HG03442 (cell line): ENCODE measurements at regions not wholly inside any gene's neighbourhood (a gene's known extent, or its start where the extent isn't known, plus 50 kb on each side); places are given as distances from the start of the nearest gene placed in this dataset.
"Not testable (repeated sequence)": the region's sequence is repeated elsewhere in the genome, so short reads cannot be mapped to it uniquely, and the experiment has no call there.

Experiments used
- ATAC-seq: cut with Tn5 transposase; IDR thresholded peaks from one replicate; pipeline ENCODE4 v1.9.1; 2021; ENCODE audit warnings: mild to moderate bottlenecking, moderate library complexity; ENCODE audit not compliant: unreplicated experiment

- no peak for ATAC-seq
Observed at GRCh38 chr10:28137907-28138880, 139.3 kb upstream of the ODAD2 start.

GRCh38 chr10:28135258-28135657 lies 136.4 kb upstream of the ODAD2 start:
- ATAC-seq: no peak

- ATAC-seq: no peak
Observed at GRCh38 chr10:28130267-28130666, 131.4 kb upstream of the ODAD2 start.

- no peak for ATAC-seq
Observed at GRCh38 chr10:28127881-28128280, 129.0 kb upstream of the ODAD2 start.

- no peak for ATAC-seq
Observed at GRCh38 chr10:28125701-28126100, 126.8 kb upstream of the ODAD2 start.

GRCh38 chr10:28120795-28121194 lies 121.9 kb upstream of the ODAD2 start:
- no peak for ATAC-seq

GRCh38 chr10:28120043-28120749 lies 121.3 kb upstream of the ODAD2 start:
- no peak for ATAC-seq

- no peak for ATAC-seq
Observed at GRCh38 chr10:28118985-28119628, 120.2 kb upstream of the ODAD2 start.

GRCh38 chr10:28113202-28113601 lies 114.3 kb upstream of the ODAD2 start:
- no peak for ATAC-seq

GRCh38 chr10:28111712-28112111 lies 112.8 kb upstream of the ODAD2 start:
- ATAC-seq: no peak

GRCh38 chr10:28105561-28105960 lies 106.7 kb upstream of the ODAD2 start:
- ATAC-seq: no peak

GRCh38 chr10:28097633-28098032 lies 98.8 kb upstream of the ODAD2 start:
- no peak for ATAC-seq

GRCh38 chr10:28095791-28096378 lies 97.0 kb upstream of the ODAD2 start:
- no peak for ATAC-seq

GRCh38 chr10:28094121-28094520 lies 95.2 kb upstream of the ODAD2 start:
- ATAC-seq: no peak

GRCh38 chr10:28091913-28092312 lies 93.0 kb upstream of the ODAD2 start:
- ATAC-seq: no peak

- no peak for ATAC-seq
Observed at GRCh38 chr10:28090506-28090905, 91.6 kb upstream of the ODAD2 start.

- no peak for ATAC-seq
Observed at GRCh38 chr10:28089467-28089866, 90.6 kb upstream of the ODAD2 start.

GRCh38 chr10:28087661-28088351 lies 88.9 kb upstream of the ODAD2 start:
- ATAC-seq: no peak

GRCh38 chr10:28085760-28086159 lies 86.9 kb upstream of the ODAD2 start:
- ATAC-seq: not testable (repeated sequence)

- no peak for ATAC-seq
Observed at GRCh38 chr10:28082885-28083284, 84.0 kb upstream of the ODAD2 start.

- no peak for ATAC-seq
Observed at GRCh38 chr10:28082316-28082715, 83.4 kb upstream of the ODAD2 start.
